GM12874 (cell line): ENCODE measurements at regions not wholly inside any gene's neighbourhood (a gene's known extent, or its start where the extent isn't known, plus 50 kb on each side); places are given as distances from the start of the nearest gene placed in this dataset.

Experiments
- TF ChIP-seq, protein P1 (sequence below): IDR thresholded peaks from 2 replicates; pipeline ENCODE4 v1.5.1; 2011; ENCODE audit warnings: low read depth, mild to moderate bottlenecking, control low read depth, low read length, moderate library complexity; ENCODE audit not compliant: insufficient read depth

DNA sequence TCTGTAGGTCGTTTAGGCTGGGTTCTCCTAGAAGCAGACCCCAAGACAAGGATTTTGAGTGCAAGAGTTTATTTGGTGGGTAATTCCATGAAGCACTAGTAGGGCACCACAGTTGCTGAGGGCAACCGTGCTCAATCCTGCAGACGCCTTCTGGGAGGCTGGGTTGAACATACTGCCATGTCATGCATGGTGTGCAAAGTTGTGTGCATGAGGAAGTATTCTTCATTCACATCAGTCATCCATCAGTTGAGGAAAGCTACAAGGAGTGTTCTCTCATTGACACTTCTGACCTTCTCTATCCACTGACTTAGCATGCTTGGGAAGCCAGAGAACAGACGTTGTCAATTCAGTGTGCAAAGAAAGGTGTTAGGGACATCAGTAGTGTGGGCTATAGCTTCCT lies 179.2 kb downstream of the PTPN11 start:
- TF ChIP-seq, protein P1, sequence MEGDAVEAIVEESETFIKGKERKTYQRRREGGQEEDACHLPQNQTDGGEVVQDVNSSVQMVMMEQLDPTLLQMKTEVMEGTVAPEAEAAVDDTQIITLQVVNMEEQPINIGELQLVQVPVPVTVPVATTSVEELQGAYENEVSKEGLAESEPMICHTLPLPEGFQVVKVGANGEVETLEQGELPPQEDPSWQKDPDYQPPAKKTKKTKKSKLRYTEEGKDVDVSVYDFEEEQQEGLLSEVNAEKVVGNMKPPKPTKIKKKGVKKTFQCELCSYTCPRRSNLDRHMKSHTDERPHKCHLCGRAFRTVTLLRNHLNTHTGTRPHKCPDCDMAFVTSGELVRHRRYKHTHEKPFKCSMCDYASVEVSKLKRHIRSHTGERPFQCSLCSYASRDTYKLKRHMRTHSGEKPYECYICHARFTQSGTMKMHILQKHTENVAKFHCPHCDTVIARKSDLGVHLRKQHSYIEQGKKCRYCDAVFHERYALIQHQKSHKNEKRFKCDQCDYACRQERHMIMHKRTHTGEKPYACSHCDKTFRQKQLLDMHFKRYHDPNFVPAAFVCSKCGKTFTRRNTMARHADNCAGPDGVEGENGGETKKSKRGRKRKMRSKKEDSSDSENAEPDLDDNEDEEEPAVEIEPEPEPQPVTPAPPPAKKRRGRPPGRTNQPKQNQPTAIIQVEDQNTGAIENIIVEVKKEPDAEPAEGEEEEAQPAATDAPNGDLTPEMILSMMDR: no peak

DNA sequence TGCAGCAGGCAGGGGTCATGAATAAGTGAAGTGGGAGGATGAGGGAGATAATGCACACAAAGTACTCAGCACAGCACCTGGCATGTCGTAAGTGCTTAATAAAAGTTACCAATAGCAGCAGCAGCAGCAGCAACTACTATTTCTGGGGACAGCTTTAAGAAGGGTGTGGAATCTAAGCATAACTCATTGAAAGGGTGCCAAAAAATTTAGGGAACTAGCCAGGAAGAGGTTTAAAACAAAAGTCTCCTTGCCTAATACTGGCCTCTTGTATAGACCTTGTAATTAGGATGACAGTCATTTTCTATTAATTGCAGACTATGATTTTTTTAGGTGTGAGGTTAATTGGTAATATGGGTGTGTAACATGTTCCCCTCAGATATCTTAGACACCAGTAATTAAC lies 179.9 kb downstream of the PTPN11 start:
- TF ChIP-seq, protein P1: no peak

DNA sequence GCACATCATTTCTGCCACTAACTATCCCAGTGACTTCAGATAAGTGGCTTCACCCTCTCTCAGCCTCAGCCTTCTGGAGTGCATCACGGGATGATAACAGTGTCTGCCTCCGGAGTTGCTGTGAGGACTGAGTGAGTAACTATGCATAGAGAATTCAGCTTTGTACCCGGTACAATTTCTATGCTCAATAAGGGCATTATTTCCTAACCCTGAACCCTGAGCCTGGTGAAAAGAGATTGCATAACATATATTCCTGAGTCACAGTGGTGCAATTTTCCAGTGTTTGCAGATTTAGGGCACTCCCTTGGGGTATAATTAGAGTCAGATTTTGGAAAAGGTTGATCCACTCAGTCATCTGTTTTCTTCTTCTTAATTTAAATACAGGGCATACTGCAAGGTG lies 181.1 kb downstream of the PTPN11 start:
- TF ChIP-seq, protein P1: no peak

DNA sequence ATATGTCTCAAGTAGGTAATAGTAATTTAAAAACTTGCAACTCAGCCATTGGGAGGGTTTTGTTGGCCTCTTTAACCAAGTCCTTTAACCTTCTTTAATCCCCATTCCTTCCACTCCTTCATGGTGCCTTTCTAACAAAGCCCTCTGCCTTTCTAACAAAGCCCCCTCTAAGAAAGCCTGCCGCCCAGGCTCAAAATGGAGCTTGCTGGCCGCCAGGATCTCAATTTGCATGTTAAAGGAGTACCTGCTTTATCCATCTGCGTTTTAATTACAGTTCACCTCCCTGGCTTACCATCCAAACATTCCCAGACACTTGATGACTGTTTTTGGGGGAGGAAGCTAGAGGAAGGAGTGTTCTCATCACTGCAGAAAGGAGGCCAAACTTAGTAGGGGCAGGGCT lies 183.4 kb downstream of the PTPN11 start:
- TF ChIP-seq, protein P1: no peak

DNA sequence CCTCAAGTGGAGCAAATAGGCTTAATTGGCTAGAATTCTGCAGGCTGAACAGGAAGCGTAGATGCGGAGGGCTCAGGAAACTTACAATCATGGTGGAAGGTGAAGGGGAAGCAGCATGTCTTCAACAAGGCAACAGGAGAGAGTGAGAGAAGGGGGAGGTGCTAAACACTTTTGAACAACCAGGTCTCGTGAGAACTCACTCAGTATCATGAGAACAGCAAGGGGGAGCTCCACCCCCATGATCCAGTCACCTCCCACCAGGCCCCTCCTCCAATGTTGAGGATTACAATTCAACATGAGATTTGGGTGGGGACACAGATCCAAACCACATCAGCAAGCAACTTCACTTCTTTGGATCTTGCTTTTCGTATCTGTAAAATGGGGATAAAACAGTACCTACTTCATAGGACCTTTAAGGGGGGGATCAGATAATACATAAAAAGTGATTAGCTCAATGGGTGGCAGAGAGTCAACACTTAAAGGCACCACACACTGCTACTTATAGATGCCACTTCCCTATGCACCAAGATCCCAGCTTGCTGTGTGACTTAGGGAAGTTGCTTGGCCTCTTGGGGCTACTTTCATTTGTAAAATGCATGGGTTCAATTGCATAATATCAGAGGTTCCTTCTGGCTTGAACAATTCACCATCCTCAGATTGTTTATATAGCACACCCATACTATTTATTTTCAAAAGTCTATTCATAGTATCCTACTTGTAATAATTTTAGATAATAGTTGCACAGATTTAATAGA lies 184.8 kb upstream of the RPH3A start:
- TF ChIP-seq, protein P1: no peak

DNA sequence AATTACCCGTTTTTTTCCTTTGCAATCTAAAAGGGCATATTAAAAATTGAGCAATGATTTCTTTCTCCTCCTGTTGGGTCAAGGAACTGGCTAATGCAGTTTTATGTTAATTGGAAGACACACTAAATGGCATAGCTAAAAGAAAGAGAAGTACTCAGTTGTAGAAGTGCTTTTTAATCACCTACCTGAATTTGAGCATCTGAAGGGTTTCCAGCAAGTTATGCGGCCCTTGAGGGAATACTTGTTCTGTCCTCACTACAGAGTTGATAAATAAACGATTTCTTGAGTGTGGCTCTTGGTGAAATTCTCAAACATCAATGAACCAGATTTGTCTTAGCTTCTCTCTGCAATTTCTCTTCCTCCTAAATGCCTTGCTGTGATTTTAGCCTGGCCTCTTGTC lies 184.1 kb upstream of the RPH3A start:
- TF ChIP-seq, protein P1: no peak

DNA sequence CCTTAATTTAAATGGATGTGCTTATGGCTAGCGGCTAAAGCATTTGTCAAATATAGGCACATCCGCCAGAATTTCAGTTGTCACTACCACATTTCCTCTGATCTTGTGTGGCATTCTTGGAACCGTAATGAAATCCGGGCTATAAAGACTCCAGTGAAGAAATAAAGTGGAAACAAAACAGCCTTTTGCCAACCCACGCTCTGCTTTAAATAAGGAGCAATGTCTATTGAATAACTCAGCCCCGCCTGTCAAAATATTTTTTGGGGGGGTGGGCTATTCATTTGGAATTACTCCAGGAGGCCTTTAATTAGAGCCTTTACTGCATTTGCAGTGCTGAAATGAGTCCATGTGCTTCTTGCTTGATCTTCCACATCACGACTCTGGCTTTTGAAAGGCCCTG lies 179.6 kb upstream of the RPH3A start:
- TF ChIP-seq, protein P1: no peak
